ENCODE measurements at regions not wholly inside any gene's neighbourhood (a gene's known extent, or its start where the extent isn't known, plus 50 kb on each side); places are given as distances from the start of the nearest gene placed in this dataset.

DNA sequence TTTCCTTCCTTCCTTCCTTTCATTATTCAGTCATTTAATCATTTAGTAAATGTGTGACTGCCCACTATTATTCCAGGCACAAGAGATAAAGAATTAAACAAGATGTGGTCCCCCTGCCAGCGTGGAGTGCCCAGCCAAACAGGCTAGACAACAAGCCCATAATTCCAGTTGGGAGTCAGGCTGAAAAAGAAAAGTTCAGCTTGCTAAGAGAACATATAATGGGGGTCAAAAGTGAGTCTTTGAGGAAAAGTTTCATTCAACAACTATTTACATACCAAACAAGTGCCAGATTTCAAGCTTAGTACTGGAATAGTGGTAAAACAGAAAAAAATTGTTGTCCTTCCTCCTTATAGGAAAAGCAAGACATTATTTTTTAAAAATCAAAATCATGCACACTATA is 523.7 kb downstream of the TAFA4 start:
- H3K79me2 ChIP-seq (ENCODE audit: insufficient read depth, low read length): no peaks in the 10 kb centered on the region
- no peak overlapping the region for H3K4me3 ChIP-seq (replicated peaks in 1 of 3; ENCODE audit: low read depth in 2 of 3, low read length in 3 of 3)
- no peaks in the 10 kb centered on the region for H3K27me3 ChIP-seq (ENCODE audit: control insufficient read depth in 2 of 2, insufficient read depth in 2 of 2, low read length in 2 of 2)
- whole genome bisulfite sequencing (ENCODE audit: insufficient coverage): no CpG with 5 or more reads among the region's 1 CpG
- H3K27ac Mint-ChIP-seq: no peak overlapping the region
- TF ChIP-seq, protein P1, sequence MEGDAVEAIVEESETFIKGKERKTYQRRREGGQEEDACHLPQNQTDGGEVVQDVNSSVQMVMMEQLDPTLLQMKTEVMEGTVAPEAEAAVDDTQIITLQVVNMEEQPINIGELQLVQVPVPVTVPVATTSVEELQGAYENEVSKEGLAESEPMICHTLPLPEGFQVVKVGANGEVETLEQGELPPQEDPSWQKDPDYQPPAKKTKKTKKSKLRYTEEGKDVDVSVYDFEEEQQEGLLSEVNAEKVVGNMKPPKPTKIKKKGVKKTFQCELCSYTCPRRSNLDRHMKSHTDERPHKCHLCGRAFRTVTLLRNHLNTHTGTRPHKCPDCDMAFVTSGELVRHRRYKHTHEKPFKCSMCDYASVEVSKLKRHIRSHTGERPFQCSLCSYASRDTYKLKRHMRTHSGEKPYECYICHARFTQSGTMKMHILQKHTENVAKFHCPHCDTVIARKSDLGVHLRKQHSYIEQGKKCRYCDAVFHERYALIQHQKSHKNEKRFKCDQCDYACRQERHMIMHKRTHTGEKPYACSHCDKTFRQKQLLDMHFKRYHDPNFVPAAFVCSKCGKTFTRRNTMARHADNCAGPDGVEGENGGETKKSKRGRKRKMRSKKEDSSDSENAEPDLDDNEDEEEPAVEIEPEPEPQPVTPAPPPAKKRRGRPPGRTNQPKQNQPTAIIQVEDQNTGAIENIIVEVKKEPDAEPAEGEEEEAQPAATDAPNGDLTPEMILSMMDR (IDR thresholded peaks at IDR 0.05): no peak
- no peak overlapping the region for H3K4me3 Mint-ChIP-seq
- no peak overlapping the region for H3K9ac ChIP-seq (ENCODE audit: insufficient read depth, low read length, poor library complexity, severe bottlenecking)
- H3K4me2 ChIP-seq (replicated peaks; ENCODE audit: extremely low read depth, low read length, poor library complexity, severe bottlenecking): no peak overlapping the region
- H4K20me1 ChIP-seq (ENCODE audit: insufficient read depth, low read length): no peaks in the 10 kb centered on the region
- no peak for DNase-seq
- no peaks in the 10 kb centered on the region for H3K36me3 Mint-ChIP-seq
- no peak overlapping the region for H3K27ac ChIP-seq (ENCODE audit: low read depth in 1 of 2, low read length in 2 of 2)
- no peaks in the 10 kb centered on the region for H3K9me3 ChIP-seq (replicated peaks in 1 of 2; ENCODE audit: control insufficient read depth in 1 of 2, insufficient read depth in 1 of 2, low read length in 2 of 2)
- H3K4me1 Mint-ChIP-seq: no peaks in the 10 kb centered on the region
- peaks cover 0 to 3% (median 1%) of the 10 kb centered on the region in 7 donors for H3K9me3 Mint-ChIP-seq
- intact Hi-C loops (cut with micrococcal nuclease): no loop called here
- no peaks in the 10 kb centered on the region for H3K36me3 ChIP-seq (replicated peaks in 1 of 2; ENCODE audit: control insufficient read depth in 1 of 2, insufficient read depth in 2 of 2, low read length in 2 of 2)
- H3K27me3 Mint-ChIP-seq (ENCODE audit: low read depth in 3 of 3): no peaks in the 10 kb centered on the region
- no peaks in the 10 kb centered on the region for H3K4me1 ChIP-seq (ENCODE audit: control insufficient read depth in 1 of 2, insufficient read depth in 2 of 2, low read length in 2 of 2)
- H2AFZ ChIP-seq (ENCODE audit: insufficient read depth, low read depth, low read length, poor library complexity, severe bottlenecking): no peak overlapping the region

DNA sequence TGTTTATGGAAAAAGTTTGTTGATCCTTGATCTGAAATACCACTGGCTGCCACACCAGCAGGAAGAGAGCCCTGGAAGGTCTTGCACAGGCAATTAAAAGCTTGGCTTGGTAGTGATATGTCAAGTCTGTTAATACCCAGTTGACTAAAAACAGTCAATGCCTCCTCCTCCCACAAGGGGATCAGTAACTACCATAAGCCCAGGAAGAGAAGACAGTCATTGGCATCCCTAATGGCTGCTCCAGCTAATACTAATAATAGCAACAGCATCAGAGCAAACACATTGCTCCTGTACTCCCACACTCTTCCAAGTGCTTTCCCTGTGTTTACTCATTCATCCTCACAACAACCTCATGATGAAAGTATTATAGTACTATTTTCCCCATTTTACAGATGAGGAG is 528.6 kb downstream of the TAFA4 start:
- H3K27me3 Mint-ChIP-seq (ENCODE audit: low read depth in 3 of 3): no peaks in the 10 kb centered on the region
- TF ChIP-seq, protein P1 (IDR thresholded peaks at IDR 0.05): no peak
- Histone ChIP-seq H3K4me3 (replicated peaks in 1 of 3; ENCODE audit: low read depth in 2 of 3, low read length in 3 of 3) (no peak overlapping the region), H2AFZ (ENCODE audit: insufficient read depth, low read depth, low read length, poor library complexity, severe bottlenecking) (no peak overlapping the region), H3K9me3 (replicated peaks in 1 of 2; ENCODE audit: control insufficient read depth in 1 of 2, insufficient read depth in 1 of 2, low read length in 2 of 2) (no peaks in the 10 kb centered on the region), H3K36me3 (replicated peaks in 1 of 2; ENCODE audit: control insufficient read depth in 1 of 2, insufficient read depth in 2 of 2, low read length in 2 of 2) (no peaks in the 10 kb centered on the region), H3K27me3 (ENCODE audit: control insufficient read depth in 2 of 2, insufficient read depth in 2 of 2, low read length in 2 of 2) (no peaks in the 10 kb centered on the region), H4K20me1 (ENCODE audit: insufficient read depth, low read length) (no peaks in the 10 kb centered on the region), H3K9ac (ENCODE audit: insufficient read depth, low read length, poor library complexity, severe bottlenecking) (no peak overlapping the region), H3K79me2 (ENCODE audit: insufficient read depth, low read length) (no peaks in the 10 kb centered on the region), H3K4me2 (replicated peaks; ENCODE audit: extremely low read depth, low read length, poor library complexity, severe bottlenecking) (no peak overlapping the region), H3K27ac (ENCODE audit: low read depth in 1 of 2, low read length in 2 of 2) (no peak overlapping the region), H3K4me1 (ENCODE audit: control insufficient read depth in 1 of 2, insufficient read depth in 2 of 2, low read length in 2 of 2) (no peaks in the 10 kb centered on the region)
- H3K27ac Mint-ChIP-seq: no peak overlapping the region
- DNase-seq: no peak
- H3K4me1 Mint-ChIP-seq: no peaks in the 10 kb centered on the region
- H3K4me3 Mint-ChIP-seq: no peak overlapping the region
- H3K36me3 Mint-ChIP-seq: no peaks in the 10 kb centered on the region
- intact Hi-C loops (cut with micrococcal nuclease): no loop called here
- peaks cover 0 to 2% (median 0%) of the 10 kb centered on the region in 7 donors for H3K9me3 Mint-ChIP-seq
